Activated T-cell treated with anti-CD3 and anti-CD28 coated beads, Interleukin-2, amount 50 U/mL, for 4 hours (primary cell): ENCODE measurements at regions not wholly inside any gene's neighbourhood (a gene's known extent, or its start where the extent isn't known, plus 50 kb on each side); places are given as distances from the start of the nearest gene placed in this dataset.

Experiments used
- ATAC-seq, 2 donors: fragments of 200-7000 bp; cut with Tn5 transposase; one replicate each; pipeline ENCODE4 v1.10.0; 2021
- DNase-seq: peaks from one replicate; pipeline ENCODE4 v3.0.0-alpha.2; 2020
- H3K27me3 Mint-ChIP-seq: one replicate; pipeline ENCODE4 v1.8.0; 2021; ENCODE audit warnings: low read depth, mixed read lengths
- H3K36me3 Mint-ChIP-seq: one replicate; pipeline ENCODE4 v1.8.0; 2022; ENCODE audit warnings: mixed read lengths; ENCODE audit not compliant: insufficient read depth
- H3K4me1 Mint-ChIP-seq: one replicate; pipeline ENCODE4 v1.8.0; 2021; ENCODE audit warnings: low read depth, mixed read lengths
- H3K4me3 Mint-ChIP-seq: one replicate; pipeline ENCODE4 v1.8.0; 2021; ENCODE audit warnings: mild to moderate bottlenecking, moderate library complexity, mixed read lengths
- H3K9me3 Mint-ChIP-seq: one replicate; pipeline ENCODE4 v1.8.0; 2021; ENCODE audit warnings: mixed read lengths

DNA sequence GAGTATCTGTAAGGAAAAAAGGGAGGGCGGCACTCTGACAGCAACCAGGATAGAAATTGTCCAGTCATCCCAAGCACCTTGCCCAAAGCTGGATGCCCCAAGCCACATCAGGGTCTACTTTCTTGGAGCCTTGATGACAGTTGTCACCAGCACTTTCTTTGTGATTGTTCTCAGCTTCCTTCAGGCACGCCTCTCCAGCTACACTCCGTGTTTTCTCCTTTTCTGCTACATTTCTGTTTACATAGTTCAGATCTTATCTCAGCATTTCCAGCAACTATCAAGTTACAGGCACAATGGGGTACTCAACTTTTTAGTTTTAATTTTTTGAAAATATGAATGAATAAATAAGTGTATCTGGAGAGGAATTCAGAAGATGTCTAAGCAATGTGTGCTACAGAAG is 115.3 kb upstream of the CELF4 start:
- DNase-seq (no peak), ATAC-seq (no peak)
- Mint-ChIP-seq H3K9me3 (peaks cover under 1% of the 10 kb centered on the region), H3K27me3 (no peaks in the 10 kb centered on the region), H3K4me1 (no peaks in the 10 kb centered on the region), H3K36me3 (no peaks in the 10 kb centered on the region), H3K4me3 (no peak overlapping the region)

DNA sequence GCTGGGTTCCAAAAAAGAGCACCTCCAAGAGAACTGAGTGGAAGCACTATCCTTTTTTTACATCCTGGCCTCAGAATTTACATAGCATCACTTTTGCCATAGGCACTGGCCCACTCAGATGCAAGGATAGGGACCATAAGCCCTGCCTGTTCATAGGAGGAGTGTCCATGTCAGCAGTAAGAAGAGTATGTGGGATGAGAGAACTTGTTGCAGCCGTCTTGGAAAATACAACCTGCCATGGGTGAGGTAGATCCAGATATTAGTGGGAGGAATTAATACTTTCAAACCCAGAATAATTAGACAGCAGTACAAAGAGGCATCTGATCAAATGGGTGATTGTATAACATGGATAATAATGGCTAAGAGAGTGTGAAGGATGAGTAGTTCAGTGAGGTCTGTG is 110.7 kb upstream of the CELF4 start:
- ATAC-seq: no peak
- Mint-ChIP-seq H3K27me3 (no peaks in the 10 kb centered on the region), H3K4me3 (no peak overlapping the region), H3K4me1 (no peaks in the 10 kb centered on the region), H3K9me3 (peaks cover 8% of the 10 kb centered on the region), H3K36me3 (no peaks in the 10 kb centered on the region)
- DNase-seq: no peak

DNA sequence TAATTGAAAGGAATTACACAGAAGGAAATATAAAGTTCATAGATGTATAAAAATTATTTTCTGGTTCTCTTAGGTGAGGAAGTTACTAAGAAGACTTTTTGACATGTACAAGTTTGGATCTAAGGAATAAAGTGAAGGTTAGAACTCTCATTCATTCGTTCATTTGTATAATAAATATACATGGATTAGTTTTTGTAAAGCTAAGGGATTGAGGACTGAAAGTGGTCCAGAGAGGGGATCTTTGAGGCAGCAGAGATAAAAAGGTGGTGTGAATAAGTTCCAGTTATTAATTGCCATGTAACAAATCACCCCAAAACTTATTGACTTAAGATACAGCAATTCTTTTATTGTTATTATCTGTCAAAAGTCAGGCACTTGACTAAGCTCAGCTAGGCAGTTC is 110.1 kb upstream of the CELF4 start:
- no peaks in the 10 kb centered on the region for H3K4me1 Mint-ChIP-seq
- no peak for DNase-seq
- no peak overlapping the region for H3K4me3 Mint-ChIP-seq
- H3K27me3 Mint-ChIP-seq: no peaks in the 10 kb centered on the region
- H3K36me3 Mint-ChIP-seq: no peaks in the 10 kb centered on the region
- ATAC-seq: no peak
- peaks cover 11% of the 10 kb centered on the region for H3K9me3 Mint-ChIP-seq

DNA sequence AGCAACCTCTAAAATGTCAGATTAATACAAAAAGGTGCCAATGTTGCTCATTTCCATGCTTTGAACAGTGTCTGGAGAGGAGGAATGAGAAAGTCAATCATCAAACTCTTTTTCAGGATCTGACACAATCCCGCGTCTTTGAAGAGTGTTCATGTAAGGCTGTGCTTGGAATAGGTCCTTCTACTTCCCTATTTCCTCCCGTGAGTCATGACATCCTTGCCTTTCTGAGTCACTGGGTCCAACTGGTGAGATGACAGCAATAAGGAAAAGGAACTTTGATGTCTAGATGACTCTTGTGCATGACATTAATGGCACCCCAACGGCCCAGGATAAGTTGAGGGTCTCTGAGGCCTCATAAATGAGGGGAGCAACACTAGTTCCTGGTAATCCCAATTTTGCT is 109.0 kb upstream of the CELF4 start:
- peaks cover 14% of the 10 kb centered on the region for H3K9me3 Mint-ChIP-seq
- DNase-seq: no peak
- no peaks in the 10 kb centered on the region for H3K27me3 Mint-ChIP-seq
- H3K4me3 Mint-ChIP-seq: no peak overlapping the region
- no peaks in the 10 kb centered on the region for H3K36me3 Mint-ChIP-seq
- H3K4me1 Mint-ChIP-seq: no peaks in the 10 kb centered on the region
- ATAC-seq: no peak

DNA sequence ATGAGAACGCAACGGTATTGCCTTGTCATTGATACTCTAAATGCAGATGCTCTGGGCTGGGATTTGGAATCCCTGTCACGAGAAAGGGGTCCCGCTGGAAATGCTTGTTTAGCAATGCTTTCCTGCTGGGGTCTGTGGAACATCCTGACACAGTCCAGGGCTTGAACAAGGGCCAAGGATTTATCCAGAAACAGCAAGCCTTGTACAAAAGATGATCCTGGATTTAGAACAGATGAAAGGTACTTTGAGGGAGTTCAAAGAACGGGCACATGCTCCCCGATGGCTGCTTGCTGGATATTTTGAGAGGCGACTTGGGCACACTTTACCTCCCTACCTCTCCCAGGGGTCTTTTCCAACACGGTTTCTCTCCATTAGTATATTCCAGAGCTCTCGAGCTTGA is 108.1 kb upstream of the CELF4 start:
- ATAC-seq (no peak), DNase-seq (no peak)
- Mint-ChIP-seq H3K4me1 (no peaks in the 10 kb centered on the region), H3K27me3 (no peaks in the 10 kb centered on the region), H3K4me3 (no peak overlapping the region), H3K9me3 (peaks cover 14% of the 10 kb centered on the region), H3K36me3 (no peaks in the 10 kb centered on the region)

DNA sequence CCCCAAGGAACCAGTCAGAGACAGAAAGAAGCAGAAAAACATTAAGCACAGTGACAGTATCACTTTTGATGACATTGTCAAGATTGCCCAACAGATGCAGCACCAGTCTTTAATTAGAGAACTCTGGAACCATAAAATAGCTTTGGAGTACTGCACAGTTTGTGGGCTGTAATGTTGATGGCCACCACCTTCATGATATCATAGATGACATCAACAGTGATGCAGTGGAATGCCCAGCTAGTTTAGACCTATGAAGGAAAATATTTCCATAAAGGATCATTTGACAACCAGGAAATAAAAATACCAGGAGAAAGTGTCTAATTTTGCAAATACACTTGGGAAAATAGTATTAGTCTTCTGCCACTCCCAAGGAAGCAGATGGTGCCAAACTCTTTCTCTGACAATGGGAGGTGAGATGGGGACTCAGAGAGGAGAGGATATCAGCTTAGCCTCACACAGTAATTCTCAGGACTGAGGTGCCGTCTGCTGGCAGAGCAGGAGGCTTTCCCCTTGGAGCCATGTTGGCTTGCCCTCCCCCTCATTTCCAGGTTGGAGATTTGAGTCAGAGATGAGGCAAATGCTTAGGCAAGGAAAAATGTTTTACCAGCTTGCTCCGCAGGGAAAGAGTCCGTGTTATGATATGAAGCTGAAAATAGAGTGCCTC is 107.5 kb upstream of the CELF4 start:
- DNase-seq (no peak), ATAC-seq (no peak)
- no peaks in the 10 kb centered on the region for H3K36me3 Mint-ChIP-seq
- peaks cover 14% of the 10 kb centered on the region for H3K9me3 Mint-ChIP-seq
- H3K4me1 Mint-ChIP-seq: no peaks in the 10 kb centered on the region
- no peak overlapping the region for H3K4me3 Mint-ChIP-seq
- no peaks in the 10 kb centered on the region for H3K27me3 Mint-ChIP-seq

DNA sequence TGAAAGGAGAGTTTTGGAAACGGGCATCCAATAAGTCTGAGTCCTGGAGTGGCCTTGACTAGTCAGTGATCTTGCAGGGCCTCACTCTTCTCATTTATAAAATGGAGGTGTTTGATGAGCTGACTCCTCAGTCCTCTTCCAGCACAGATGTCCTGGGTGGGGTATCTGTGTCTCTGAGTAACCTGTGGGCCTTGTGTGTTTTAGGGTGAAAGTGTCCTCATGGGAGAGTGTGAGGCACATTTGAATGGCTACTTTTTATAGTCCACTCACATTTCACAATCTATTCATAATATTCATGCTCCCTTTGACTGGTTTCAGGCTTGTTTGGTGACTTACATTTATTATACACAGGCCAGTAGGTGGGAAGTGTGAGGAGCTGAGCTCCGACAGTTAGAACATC is 106.4 kb upstream of the CELF4 start:
- Mint-ChIP-seq H3K4me3 (no peak overlapping the region), H3K9me3 (peaks cover 14% of the 10 kb centered on the region), H3K36me3 (no peaks in the 10 kb centered on the region), H3K27me3 (no peaks in the 10 kb centered on the region), H3K4me1 (no peaks in the 10 kb centered on the region)
- no peak for DNase-seq
- no peak for ATAC-seq

DNA sequence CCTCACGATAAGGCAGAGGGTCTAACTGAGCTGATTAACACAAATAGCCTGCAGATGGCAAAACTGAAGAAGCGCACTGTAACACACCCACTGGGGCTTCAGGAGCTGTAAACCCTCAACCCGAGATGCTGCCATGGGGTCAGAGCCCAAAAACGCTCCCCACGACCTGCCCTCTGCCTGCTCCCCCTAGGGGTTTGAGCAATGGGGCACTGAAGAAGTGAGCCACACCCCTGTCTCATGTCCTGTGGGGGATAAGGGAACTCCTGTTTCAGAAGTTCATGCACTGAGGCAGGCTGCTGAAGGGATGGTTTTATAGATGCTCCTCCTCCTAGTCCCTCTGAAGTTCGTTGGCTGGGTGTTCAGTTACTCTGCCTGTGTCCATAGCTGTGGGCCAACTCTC is 105.9 kb upstream of the CELF4 start:
- peaks cover 14% of the 10 kb centered on the region for H3K9me3 Mint-ChIP-seq
- H3K4me3 Mint-ChIP-seq: no peak overlapping the region
- DNase-seq (no peak), ATAC-seq (no peak)
- no peaks in the 10 kb centered on the region for H3K4me1 Mint-ChIP-seq
- H3K36me3 Mint-ChIP-seq: no peaks in the 10 kb centered on the region
- no peaks in the 10 kb centered on the region for H3K27me3 Mint-ChIP-seq

DNA sequence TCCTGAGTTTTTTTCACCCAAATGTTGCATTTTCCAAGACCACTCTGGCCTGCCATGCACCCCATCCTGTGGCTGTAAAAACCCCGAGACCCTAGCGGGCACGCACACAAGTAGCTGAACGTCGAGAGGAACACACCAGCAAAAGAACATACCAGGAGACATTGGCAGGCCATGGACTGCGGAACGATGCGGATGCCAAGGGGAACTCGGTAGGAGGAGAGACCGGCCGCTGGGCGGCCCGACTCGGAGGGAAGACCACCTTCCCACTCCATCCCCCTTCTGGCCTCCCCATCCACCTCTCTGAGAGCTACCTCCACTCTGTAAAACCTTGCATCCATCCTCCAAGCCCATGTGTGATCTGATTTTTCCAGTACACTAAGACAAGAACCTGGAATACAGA is 105.5 kb upstream of the CELF4 start:
- no peaks in the 10 kb centered on the region for H3K36me3 Mint-ChIP-seq
- DNase-seq: no peak
- no peak overlapping the region for H3K4me3 Mint-ChIP-seq
- H3K4me1 Mint-ChIP-seq: no peaks in the 10 kb centered on the region
- no peak for ATAC-seq
- H3K9me3 Mint-ChIP-seq: peaks cover 14% of the 10 kb centered on the region
- H3K27me3 Mint-ChIP-seq: no peaks in the 10 kb centered on the region

DNA sequence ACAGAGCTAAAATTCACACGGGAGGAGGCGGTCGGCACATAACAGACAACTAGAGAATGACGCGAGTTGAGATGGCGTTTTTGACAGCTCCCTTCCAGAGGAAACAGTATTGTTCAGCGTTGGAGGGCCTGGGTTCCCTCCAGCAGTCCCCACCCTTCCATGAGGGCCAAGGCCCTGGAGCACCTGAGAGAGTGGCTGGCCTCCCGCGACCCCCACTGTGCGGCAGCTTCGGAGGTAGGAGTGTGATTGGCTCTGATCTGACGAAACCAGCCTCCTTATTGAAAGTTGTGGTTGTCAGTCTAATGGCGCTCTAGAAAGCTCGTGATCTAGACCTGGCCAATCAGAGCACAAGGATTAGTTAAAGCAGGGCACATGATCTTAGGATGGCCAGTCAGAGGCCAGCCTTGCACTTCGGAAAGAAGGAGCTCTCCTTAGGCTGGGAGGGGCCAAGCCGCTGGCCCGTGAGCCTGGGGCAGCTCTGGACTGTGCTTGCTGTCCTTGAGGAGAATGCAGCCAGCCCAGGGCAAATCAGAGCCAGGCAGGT is 104.5 kb upstream of the CELF4 start:
- Mint-ChIP-seq H3K4me1 (no peaks in the 10 kb centered on the region), H3K36me3 (no peaks in the 10 kb centered on the region), H3K9me3 (peaks cover 9% of the 10 kb centered on the region), H3K27me3 (no peaks in the 10 kb centered on the region), H3K4me3 (no peak overlapping the region)
- ATAC-seq: no peak
- DNase-seq: no peak

DNA sequence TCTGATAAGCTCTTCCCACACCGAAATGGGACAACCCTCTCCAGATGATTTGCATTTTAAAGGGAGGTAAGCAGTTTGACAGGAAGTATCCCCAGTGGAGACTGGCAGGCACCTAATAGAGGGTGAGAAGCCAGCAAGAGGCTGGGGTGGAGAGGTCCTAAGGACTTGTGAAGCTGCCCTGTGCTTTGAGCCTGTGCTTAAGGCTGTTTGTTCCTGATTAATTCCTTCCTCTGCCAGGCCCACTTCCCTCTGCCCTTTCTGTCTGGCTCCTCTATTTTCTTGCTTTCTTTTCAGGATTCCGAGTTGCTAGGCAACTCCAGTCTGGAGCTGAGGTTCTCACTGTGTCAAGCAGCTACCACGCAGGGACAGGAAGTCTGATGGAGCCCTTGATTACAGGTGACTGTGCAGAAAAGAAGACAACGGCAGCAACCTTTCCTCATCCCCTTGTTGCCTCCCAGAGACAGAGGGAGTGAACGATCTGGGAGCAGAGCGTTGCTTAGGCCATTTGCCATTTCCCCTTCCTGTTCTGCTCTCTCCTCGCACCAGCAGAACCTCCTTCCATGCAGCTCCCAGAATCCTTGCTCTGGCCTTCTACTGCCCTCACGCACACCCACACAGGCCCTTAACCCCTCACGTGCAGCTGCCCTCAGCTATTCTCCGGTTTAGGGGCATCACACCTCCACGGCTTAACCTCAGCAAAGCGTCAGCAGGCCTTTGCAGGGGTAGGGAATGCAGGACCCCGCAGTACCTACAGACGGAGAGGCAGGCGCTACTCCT is 103.6 kb upstream of the CELF4 start:
- ATAC-seq (no peak), DNase-seq (no peak)
- Mint-ChIP-seq H3K36me3 (no peaks in the 10 kb centered on the region), H3K27me3 (no peaks in the 10 kb centered on the region), H3K9me3 (peaks cover 9% of the 10 kb centered on the region), H3K4me1 (no peaks in the 10 kb centered on the region), H3K4me3 (no peak overlapping the region)

DNA sequence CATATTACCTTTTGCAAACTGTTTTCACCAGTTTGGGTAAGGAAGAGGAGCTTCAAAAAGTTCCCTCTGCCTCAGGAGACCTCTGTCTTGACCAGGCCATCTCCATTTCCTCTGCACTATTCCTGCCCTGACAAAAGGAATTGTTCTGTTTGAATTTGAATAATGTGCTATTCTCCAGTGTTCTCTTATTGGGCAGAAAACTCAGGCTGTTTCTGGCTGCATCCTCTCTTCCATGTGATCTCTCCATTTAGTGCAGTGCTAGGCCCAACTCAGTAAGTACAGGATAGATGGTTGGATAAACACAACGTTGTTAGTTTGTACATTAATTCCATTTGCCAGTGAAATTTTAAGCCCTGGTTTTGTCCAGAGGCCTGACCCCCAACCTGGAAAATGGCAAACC is 102.2 kb upstream of the CELF4 start:
- H3K4me1 Mint-ChIP-seq: no peaks in the 10 kb centered on the region
- H3K9me3 Mint-ChIP-seq: peaks cover 6% of the 10 kb centered on the region
- no peak for DNase-seq
- ATAC-seq: no peak
- H3K4me3 Mint-ChIP-seq: no peak overlapping the region
- H3K36me3 Mint-ChIP-seq: no peaks in the 10 kb centered on the region
- no peaks in the 10 kb centered on the region for H3K27me3 Mint-ChIP-seq

DNA sequence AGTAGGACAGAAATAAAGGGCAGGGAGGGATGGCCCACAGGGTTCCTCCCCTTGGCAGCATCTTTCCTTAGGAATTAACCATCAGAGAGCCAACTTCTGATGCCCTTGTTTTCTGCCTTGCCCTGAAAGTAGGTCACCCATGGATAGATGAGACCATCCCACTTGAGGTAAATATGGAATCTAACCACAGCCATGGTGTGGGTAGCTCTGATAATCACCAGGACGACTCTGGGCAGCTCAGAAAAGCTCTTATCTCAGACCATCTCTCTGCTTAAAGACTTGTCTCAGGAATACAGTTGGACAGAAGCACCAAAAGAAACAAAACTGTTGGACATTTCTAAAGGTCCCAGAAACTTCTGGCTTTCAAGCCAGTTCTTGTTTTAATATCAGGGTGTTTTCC is 101.4 kb upstream of the CELF4 start:
- Mint-ChIP-seq H3K9me3 (peaks cover 6% of the 10 kb centered on the region), H3K4me1 (no peaks in the 10 kb centered on the region)
- ATAC-seq: no peak

DNA sequence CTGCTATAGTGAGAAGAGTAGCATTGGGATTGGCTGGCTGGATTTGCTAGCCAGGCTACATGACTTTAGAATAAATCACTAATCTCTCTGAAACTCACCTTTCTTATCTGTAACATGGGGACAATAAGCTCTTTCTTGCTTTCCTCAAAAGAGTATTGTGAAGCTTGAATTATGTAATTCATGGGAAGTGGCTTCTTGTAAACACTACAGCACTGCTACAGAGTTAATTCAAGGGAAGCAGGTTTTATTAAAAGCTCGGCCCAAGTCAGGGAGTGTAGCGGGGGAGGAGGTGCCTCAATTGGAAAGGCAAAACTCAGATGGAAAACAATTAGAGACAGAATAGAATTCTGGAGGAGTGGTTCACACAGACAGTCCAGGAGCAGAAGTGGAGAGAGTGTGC is 100.9 kb upstream of the CELF4 start:
- H3K9me3 Mint-ChIP-seq: peaks cover 6% of the 10 kb centered on the region
- DNase-seq: no peak
- no peaks in the 10 kb centered on the region for H3K27me3 Mint-ChIP-seq
- no peaks in the 10 kb centered on the region for H3K36me3 Mint-ChIP-seq
- no peak for ATAC-seq
- no peak overlapping the region for H3K4me3 Mint-ChIP-seq
- no peaks in the 10 kb centered on the region for H3K4me1 Mint-ChIP-seq

More for the DNA sequence above, 101.4 kb upstream of the CELF4 start:
- DNase-seq: no peak
- H3K4me3 Mint-ChIP-seq: no peak overlapping the region
- no peaks in the 10 kb centered on the region for H3K27me3 Mint-ChIP-seq
- no peaks in the 10 kb centered on the region for H3K36me3 Mint-ChIP-seq

DNA sequence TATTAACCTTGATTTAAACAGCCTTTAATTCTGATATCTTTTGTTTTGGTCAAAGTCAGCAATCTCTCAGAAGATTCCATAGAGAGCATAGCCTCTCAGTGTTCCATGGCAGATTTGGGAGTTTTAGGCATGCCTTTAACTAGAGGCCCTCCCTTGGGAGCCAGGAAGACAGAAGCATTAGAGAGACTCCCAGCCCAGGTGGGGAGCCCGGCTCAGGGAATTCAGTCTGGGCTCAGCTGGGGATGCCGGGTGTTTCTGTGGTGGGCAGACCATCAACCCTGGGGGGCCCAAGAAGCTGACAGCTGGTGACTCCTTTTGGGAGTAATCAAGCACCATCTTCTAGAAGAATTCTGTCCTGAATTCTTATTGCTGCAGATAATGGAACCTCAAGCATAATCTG is 99.7 kb upstream of the CELF4 start:
- Mint-ChIP-seq H3K4me3 (no peak overlapping the region), H3K36me3 (no peaks in the 10 kb centered on the region), H3K4me1 (no peaks in the 10 kb centered on the region), H3K27me3 (no peaks in the 10 kb centered on the region), H3K9me3 (no peaks in the 10 kb centered on the region)
- no peak for DNase-seq
- ATAC-seq: no peak
